COLO829 (cell line): ENCODE measurements at regions not wholly inside any gene's neighbourhood (a gene's known extent, or its start where the extent isn't known, plus 50 kb on each side); places are given as distances from the start of the nearest gene placed in this dataset.

Experiments
- DNase-seq: peaks from one replicate; pipeline ENCODE4 v3.0.0; 2012; ENCODE audit warnings: low spot score

GRCh38 chr5:133769842-133770241 is 157.5 kb upstream of the FSTL4 start:
- no peak for DNase-seq

GRCh38 chr5:133763744-133764143 is 151.4 kb upstream of the FSTL4 start:
- no peak for DNase-seq

GRCh38 chr5:133761632-133762031 is 149.3 kb upstream of the FSTL4 start:
- no peak for DNase-seq

- no peak for DNase-seq
Measured at GRCh38 chr5:133760532-133760931, 148.2 kb upstream of the FSTL4 start.

GRCh38 chr5:133758641-133759040 is 146.3 kb upstream of the FSTL4 start:
- DNase-seq: no peak

- no peak for DNase-seq
Measured at GRCh38 chr5:133757396-133757945, 145.1 kb upstream of the FSTL4 start.

GRCh38 chr5:133756756-133757155 is 144.4 kb upstream of the FSTL4 start:
- no peak for DNase-seq

- no peak for DNase-seq
Measured at GRCh38 chr5:133756036-133756435, 143.7 kb upstream of the FSTL4 start.

- peak; percentile 22 for DNase-seq
Measured at GRCh38 chr5:133754575-133755169, 142.3 kb upstream of the FSTL4 start.

- no peak for DNase-seq
Measured at GRCh38 chr5:133753856-133754255, 141.5 kb upstream of the FSTL4 start.

- no peak for DNase-seq
Measured at GRCh38 chr5:133751846-133752245, 139.5 kb upstream of the FSTL4 start.

- DNase-seq: no peak
Measured at GRCh38 chr5:133751421-133751820, 139.1 kb upstream of the FSTL4 start.

- DNase-seq: no peak
Measured at GRCh38 chr5:133750856-133751255, 138.5 kb upstream of the FSTL4 start.

- no peak for DNase-seq
Measured at GRCh38 chr5:133750356-133750755, 138.0 kb upstream of the FSTL4 start.

GRCh38 chr5:133749331-133749985 is 137.1 kb upstream of the FSTL4 start:
- no peak for DNase-seq

- no peak for DNase-seq
Measured at GRCh38 chr5:133746834-133747233, 134.5 kb upstream of the FSTL4 start.

- DNase-seq: no peak
Measured at GRCh38 chr5:133744960-133745308, 132.6 kb upstream of the FSTL4 start.

- no peak for DNase-seq
Measured at GRCh38 chr5:133744051-133744959, 132.0 kb upstream of the FSTL4 start.

- DNase-seq: no peak
Measured at GRCh38 chr5:133742431-133742988, 130.2 kb upstream of the FSTL4 start.

GRCh38 chr5:133741818-133742355 is 129.5 kb upstream of the FSTL4 start:
- DNase-seq: no peak

- no peak for DNase-seq
Measured at GRCh38 chr5:133741396-133741795, 129.1 kb upstream of the FSTL4 start.

- no peak for DNase-seq
Measured at GRCh38 chr5:133739181-133739780, 126.9 kb upstream of the FSTL4 start.
